ENCODE measurements at regions not wholly inside any gene's neighbourhood (a gene's known extent, or its start where the extent isn't known, plus 50 kb on each side); places are given as distances from the start of the nearest gene placed in this dataset.

DNA sequence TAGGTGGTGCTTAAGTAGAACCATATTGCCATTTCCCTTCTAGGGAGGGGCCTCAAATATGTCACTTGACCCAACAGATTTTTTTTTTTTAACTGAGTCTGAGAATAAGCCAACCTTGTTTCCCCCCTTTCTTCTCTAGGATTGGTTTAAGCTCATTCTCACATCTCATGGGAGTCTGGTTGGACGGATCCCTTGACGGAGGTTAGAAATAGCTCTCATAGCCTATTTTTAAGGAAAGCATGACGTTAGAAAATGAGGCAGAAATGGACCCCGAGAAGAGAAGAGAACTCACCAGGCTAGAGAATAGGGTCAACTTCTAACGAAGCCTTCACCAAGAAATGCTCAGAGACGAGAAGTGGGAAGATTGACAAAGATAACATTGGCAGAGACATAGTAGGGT, 95.1 kb upstream of the ZFHX3 start:
- no peaks in the 10 kb centered on the region for H3K27me3 ChIP-seq (ENCODE audit: control insufficient read depth in 3 of 3, insufficient read depth in 3 of 3, low read length in 2 of 3)
- TF ChIP-seq, protein P1, sequence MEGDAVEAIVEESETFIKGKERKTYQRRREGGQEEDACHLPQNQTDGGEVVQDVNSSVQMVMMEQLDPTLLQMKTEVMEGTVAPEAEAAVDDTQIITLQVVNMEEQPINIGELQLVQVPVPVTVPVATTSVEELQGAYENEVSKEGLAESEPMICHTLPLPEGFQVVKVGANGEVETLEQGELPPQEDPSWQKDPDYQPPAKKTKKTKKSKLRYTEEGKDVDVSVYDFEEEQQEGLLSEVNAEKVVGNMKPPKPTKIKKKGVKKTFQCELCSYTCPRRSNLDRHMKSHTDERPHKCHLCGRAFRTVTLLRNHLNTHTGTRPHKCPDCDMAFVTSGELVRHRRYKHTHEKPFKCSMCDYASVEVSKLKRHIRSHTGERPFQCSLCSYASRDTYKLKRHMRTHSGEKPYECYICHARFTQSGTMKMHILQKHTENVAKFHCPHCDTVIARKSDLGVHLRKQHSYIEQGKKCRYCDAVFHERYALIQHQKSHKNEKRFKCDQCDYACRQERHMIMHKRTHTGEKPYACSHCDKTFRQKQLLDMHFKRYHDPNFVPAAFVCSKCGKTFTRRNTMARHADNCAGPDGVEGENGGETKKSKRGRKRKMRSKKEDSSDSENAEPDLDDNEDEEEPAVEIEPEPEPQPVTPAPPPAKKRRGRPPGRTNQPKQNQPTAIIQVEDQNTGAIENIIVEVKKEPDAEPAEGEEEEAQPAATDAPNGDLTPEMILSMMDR (IDR thresholded peaks at IDR 0.05; ENCODE audit: control extremely low read depth, extremely low read depth): no peak
- 79 to 89% methylated on average over 6 of the region's 6 CpGs for WGBS, 2 donors
- peak overlapping the region in 1 of 2 donors; percentile 72 for H3K9ac ChIP-seq (ENCODE audit: insufficient read depth in 1 of 2, low read length in 2 of 2)
- H3K27ac ChIP-seq (ENCODE audit: low read depth in 1 of 2, low read length in 1 of 2): no peak overlapping the region
- H3K4me3 ChIP-seq: no peak overlapping the region
- H3K9me3 ChIP-seq (ENCODE audit: control insufficient read depth in 4 of 4, insufficient read depth in 3 of 4, low read length in 3 of 4): no peaks in the 10 kb centered on the region
- DNase-seq (no peak), ATAC-seq (ENCODE audit: insufficient read depth, low FRiP score) (no peak)
- no peaks in the 10 kb centered on the region for H3K36me3 ChIP-seq (ENCODE audit: control insufficient read depth in 4 of 4, insufficient read depth in 4 of 4, low read length in 4 of 4)
- peaks cover 0 to 31% (median 0%) of the 10 kb centered on the region in 5 donors for H3K4me1 ChIP-seq (ENCODE audit: control insufficient read depth in 5 of 5, insufficient read depth in 5 of 5, low read length in 5 of 5)

DNA sequence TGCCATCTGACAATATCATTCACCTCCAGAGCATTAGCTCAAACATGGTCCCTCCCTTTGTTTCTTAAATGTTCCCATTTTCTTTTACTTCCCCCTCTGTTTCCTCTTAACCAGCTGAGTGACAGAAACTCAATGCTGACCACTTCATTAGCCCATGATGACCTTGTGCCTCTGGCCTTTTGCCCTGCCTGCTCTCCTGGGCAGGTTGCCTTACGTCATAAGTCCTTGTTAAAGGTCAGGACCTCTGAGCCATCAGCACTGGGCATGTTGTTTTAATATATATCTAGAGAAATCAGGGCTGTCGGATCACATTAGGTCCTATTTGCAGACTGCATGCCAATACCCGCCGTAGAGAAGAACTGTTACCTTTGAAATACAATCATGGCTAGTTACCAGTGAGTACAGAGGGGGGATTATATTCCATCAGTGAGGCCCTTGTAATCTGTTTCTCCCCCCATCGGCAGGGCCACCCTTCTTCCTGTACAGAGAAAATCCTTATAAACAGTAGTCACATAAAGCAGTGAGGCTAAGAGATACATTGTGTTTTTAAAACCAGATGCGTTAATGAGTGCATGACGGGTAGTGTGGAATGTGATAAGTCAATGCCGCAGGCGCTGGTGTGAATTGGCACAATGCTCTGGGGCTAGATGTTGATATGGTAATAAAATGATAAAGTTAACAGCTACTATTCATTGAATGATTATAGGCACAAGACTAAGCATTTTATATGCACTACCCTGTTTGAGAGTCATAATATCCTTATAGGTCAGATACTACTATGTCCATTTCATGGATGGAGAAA, 94.3 kb upstream of the ZFHX3 start:
- Histone ChIP-seq H3K4me1 (ENCODE audit: control insufficient read depth in 5 of 5, insufficient read depth in 5 of 5, low read length in 5 of 5) (peaks cover 0 to 37% (median 3%) of the 10 kb centered on the region in 5 donors), H3K27me3 (ENCODE audit: control insufficient read depth in 3 of 3, insufficient read depth in 3 of 3, low read length in 2 of 3) (no peaks in the 10 kb centered on the region), H3K9ac (ENCODE audit: insufficient read depth in 1 of 2, low read length in 2 of 2) (no peak overlapping the region), H3K36me3 (ENCODE audit: control insufficient read depth in 4 of 4, insufficient read depth in 4 of 4, low read length in 4 of 4) (no peaks in the 10 kb centered on the region), H3K27ac (ENCODE audit: low read depth in 1 of 2, low read length in 1 of 2) (no peak overlapping the region), H3K4me3 (no peak overlapping the region), H3K9me3 (ENCODE audit: control insufficient read depth in 4 of 4, insufficient read depth in 3 of 4, low read length in 3 of 4) (no peaks in the 10 kb centered on the region)
- DNase-seq (no peak), ATAC-seq (ENCODE audit: insufficient read depth, low FRiP score) (no peak)
- TF ChIP-seq, protein P1 (IDR thresholded peaks at IDR 0.05; ENCODE audit: control extremely low read depth, extremely low read depth): no peak
- WGBS, 2 donors: 85 to 89% methylated on average over 9 of the region's 9 CpGs

DNA sequence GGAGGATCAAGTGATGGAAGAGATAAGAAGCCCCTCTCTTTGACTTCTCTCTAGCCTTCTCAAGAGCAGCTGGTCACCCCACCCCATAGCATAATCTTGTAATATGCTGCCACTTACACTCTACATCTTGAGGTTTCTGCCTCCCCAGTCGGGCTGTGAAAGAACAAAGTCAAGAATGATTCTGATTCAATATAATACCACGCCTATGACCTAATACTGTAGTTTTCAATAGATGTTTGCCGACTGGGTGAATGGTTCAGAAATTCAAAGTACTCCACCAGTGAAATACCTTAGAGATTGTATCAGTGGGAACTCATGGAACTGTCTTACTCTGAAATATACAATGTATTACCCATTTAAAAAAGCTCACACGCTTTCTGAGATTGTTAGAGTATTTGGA, 93.0 kb upstream of the ZFHX3 start:
- H3K36me3 ChIP-seq (ENCODE audit: control insufficient read depth in 4 of 4, insufficient read depth in 4 of 4, low read length in 4 of 4): no peaks in the 10 kb centered on the region
- H3K9ac ChIP-seq (ENCODE audit: insufficient read depth in 1 of 2, low read length in 2 of 2): no peak overlapping the region
- WGBS, 2 donors: 79 to 89% methylated on average over 4 of the region's 4 CpGs
- no peaks in the 10 kb centered on the region for H3K9me3 ChIP-seq (ENCODE audit: control insufficient read depth in 4 of 4, insufficient read depth in 3 of 4, low read length in 3 of 4)
- H3K4me3 ChIP-seq: no peak overlapping the region
- ATAC-seq (ENCODE audit: insufficient read depth, low FRiP score) (no peak), DNase-seq (no peak)
- H3K27me3 ChIP-seq (ENCODE audit: control insufficient read depth in 3 of 3, insufficient read depth in 3 of 3, low read length in 2 of 3): no peaks in the 10 kb centered on the region
- peaks cover 0 to 42% (median 3%) of the 10 kb centered on the region in 5 donors for H3K4me1 ChIP-seq (ENCODE audit: control insufficient read depth in 5 of 5, insufficient read depth in 5 of 5, low read length in 5 of 5)
- TF ChIP-seq, protein P1 (IDR thresholded peaks at IDR 0.05; ENCODE audit: control extremely low read depth, extremely low read depth): no peak
- no peak overlapping the region for H3K27ac ChIP-seq (ENCODE audit: low read depth in 1 of 2, low read length in 1 of 2)

Measured in lung (tissue), 11 donors.